Mucosa of descending colon (tissue), 3 donors: ENCODE measurements at regions not wholly inside any gene's neighbourhood (a gene's known extent, or its start where the extent isn't known, plus 50 kb on each side); places are given as distances from the start of the nearest gene placed in this dataset.
A peak's percentile ranks its signal among the peaks of the same experiment; 100 is the strongest.

Experiments
- ATAC-seq: fragments of 200-7000 bp; cut with Tn5 transposase; one replicate; pipeline ENCODE4 v1.9.1; 2020; ENCODE audit warnings: mild to moderate bottlenecking, moderate library complexity
- DNase-seq, 3 donors: peaks; one replicate each; pipeline ENCODE4 v3.0.0-alpha.2; 2020
- H3K36me3 ChIP-seq: fragments of 200-600 bp; one replicate; pipeline ENCODE4 v1.8.0; 2021; ENCODE audit warnings: low read depth, mild to moderate bottlenecking
- H3K4me1 ChIP-seq: fragments of 200-600 bp; one replicate; pipeline ENCODE4 v1.8.0; 2021; ENCODE audit warnings: low read depth, mild to moderate bottlenecking
- H3K4me3 ChIP-seq: fragments of 200-600 bp; one replicate; pipeline ENCODE4 v1.8.0; 2021; ENCODE audit warnings: mild to moderate bottlenecking
- H3K9me3 ChIP-seq: fragments of 200-600 bp; one replicate; pipeline ENCODE4 v1.8.0; 2021; ENCODE audit warnings: mild to moderate bottlenecking
- intact Hi-C, 2 donors: fragments of 100-400 bp; cut with DNase I in 1 of 2; cut with micrococcal nuclease in 1 of 2; formaldehyde crosslinking; loops; one replicate each; pipeline versions ENCODE4 v1.11.0 to v1.11.1; 2022; cut with DNase I, micrococcal nuclease
- TF ChIP-seq, protein P1 (sequence below): fragments of 200-600 bp; IDR thresholded peaks from one replicate; pipeline ENCODE4 v1.8.0; 2022; ENCODE audit warnings: antibody characterized with exemption, mild to moderate bottlenecking
- donor health status: DM: no; HTN: no; CAD: no; lungs with moderate emphysema.
- donor health status: DM: no; HTN: no; CAD: no.
- donor health status: DM: no; HTN: yes; CAD: no.

DNA sequence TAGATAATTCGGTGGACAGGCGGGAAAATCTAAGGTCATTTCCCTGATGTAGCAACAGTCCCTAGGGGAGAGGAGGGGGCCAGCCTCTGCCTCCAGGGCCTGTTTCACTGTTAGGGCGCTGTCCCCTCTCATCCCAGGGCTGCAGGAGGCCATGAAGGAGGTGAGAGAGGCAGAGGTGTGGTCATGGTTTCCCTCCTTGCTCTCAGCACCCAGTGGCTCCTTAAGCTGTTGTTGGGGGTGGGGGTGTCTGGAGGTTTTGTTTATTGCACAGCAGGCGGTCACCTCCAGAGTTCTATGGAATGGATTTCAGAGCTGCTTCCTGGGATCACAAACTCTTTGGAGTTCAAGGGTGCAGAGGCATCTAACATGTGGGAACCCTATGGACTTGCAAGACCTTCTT, 212.5 kb upstream of the RTL1 start:
- Histone ChIP-seq H3K4me1 (no peaks in the 10 kb centered on the region), H3K36me3 (no peaks in the 10 kb centered on the region), H3K4me3 (no peak overlapping the region), H3K9me3 (no peaks in the 10 kb centered on the region)
- ATAC-seq (no peak), DNase-seq (no peak)
- TF ChIP-seq, protein P1, sequence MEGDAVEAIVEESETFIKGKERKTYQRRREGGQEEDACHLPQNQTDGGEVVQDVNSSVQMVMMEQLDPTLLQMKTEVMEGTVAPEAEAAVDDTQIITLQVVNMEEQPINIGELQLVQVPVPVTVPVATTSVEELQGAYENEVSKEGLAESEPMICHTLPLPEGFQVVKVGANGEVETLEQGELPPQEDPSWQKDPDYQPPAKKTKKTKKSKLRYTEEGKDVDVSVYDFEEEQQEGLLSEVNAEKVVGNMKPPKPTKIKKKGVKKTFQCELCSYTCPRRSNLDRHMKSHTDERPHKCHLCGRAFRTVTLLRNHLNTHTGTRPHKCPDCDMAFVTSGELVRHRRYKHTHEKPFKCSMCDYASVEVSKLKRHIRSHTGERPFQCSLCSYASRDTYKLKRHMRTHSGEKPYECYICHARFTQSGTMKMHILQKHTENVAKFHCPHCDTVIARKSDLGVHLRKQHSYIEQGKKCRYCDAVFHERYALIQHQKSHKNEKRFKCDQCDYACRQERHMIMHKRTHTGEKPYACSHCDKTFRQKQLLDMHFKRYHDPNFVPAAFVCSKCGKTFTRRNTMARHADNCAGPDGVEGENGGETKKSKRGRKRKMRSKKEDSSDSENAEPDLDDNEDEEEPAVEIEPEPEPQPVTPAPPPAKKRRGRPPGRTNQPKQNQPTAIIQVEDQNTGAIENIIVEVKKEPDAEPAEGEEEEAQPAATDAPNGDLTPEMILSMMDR: no peak
- intact Hi-C loops: no loop called here

DNA sequence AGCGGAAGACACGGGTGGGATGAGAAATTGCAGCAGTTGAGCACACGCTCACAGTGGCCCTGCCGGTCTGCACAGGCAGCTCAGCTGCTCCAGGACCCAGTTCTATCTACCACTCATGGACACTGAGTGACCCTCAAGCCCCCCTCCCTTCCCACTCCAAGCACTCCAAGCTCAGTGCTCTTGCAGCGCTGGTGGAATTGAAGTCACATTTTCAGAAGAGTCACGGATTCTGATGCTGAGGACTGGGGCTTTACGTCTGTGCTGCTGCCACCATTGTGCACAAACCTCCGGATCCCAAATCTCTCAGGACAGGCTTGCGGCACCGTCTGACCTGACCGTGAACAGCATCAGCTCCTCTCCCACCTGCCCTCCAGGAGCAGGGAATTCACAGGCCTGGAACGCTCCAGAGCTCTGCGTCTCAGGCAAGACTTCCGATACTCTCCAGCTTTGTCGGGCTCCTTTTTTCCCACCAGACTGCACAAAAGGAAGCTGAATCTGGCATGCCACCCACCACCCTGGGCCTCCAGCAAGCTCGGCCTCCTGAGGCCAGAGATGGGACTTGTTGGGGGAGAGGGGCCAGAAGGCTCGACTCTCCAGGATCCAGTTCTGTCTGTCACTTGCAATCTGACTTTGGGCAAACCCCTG, 213.1 kb upstream of the RTL1 start:
- TF ChIP-seq, protein P1: no peak
- no peak for ATAC-seq
- intact Hi-C loops: no loop called here

DNA sequence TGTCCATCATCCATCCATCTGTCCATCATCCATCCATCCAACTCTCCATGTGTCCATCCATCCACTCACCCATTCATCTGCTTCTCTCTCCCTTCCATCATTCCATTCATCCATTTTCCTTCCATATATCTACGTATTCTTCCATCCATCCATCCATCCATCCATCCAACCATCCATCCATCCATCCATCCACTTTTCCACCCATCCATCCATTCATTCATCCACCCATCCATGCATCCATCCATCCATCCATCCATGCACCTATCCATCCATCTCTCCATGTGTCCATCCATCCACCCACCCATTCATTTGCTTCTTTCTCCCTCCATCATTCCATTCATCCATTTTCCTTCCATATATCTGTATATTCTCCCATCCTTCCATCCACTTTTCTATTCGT, 214.0 kb upstream of the RTL1 start:
- intact Hi-C loops: no loop called here
- H3K4me1 ChIP-seq: no peaks in the 10 kb centered on the region
- ATAC-seq (no peak), DNase-seq (no peak)
- TF ChIP-seq, protein P1: no peak
- H3K36me3 ChIP-seq: no peaks in the 10 kb centered on the region
- H3K4me3 ChIP-seq: no peak overlapping the region
- no peaks in the 10 kb centered on the region for H3K9me3 ChIP-seq

More for the DNA sequence above, 213.1 kb upstream of the RTL1 start:
- no peaks in the 10 kb centered on the region for H3K4me1 ChIP-seq
- H3K4me3 ChIP-seq: no peak overlapping the region
- no peaks in the 10 kb centered on the region for H3K9me3 ChIP-seq
- H3K36me3 ChIP-seq: no peaks in the 10 kb centered on the region
- DNase-seq: no peak

DNA sequence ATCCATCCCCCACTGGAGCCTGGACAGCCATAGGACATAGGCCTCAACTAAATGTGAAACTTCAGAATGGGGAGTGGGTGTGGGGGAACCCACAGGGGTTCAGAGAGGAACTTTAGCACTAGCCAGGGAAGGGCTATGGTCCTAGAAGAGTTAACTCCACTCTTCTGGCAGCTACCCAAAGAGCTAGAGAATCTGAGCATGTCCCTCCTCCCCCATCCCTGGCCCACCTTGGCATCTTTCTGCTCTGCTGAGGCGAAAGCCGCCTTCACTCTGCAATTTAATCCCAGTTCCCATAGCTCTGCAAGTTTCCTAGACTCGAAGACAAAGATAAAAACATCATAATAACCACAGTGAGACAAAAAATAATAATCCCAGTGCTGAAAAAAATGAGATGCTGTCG, 214.7 kb upstream of the RTL1 start:
- DNase-seq (no peak), ATAC-seq (no peak)
- TF ChIP-seq, protein P1: no peak
- no peaks in the 10 kb centered on the region for H3K9me3 ChIP-seq
- H3K4me1 ChIP-seq: no peaks in the 10 kb centered on the region
- intact Hi-C loops: no loop called here
- H3K36me3 ChIP-seq: no peaks in the 10 kb centered on the region
- H3K4me3 ChIP-seq: no peak overlapping the region

DNA sequence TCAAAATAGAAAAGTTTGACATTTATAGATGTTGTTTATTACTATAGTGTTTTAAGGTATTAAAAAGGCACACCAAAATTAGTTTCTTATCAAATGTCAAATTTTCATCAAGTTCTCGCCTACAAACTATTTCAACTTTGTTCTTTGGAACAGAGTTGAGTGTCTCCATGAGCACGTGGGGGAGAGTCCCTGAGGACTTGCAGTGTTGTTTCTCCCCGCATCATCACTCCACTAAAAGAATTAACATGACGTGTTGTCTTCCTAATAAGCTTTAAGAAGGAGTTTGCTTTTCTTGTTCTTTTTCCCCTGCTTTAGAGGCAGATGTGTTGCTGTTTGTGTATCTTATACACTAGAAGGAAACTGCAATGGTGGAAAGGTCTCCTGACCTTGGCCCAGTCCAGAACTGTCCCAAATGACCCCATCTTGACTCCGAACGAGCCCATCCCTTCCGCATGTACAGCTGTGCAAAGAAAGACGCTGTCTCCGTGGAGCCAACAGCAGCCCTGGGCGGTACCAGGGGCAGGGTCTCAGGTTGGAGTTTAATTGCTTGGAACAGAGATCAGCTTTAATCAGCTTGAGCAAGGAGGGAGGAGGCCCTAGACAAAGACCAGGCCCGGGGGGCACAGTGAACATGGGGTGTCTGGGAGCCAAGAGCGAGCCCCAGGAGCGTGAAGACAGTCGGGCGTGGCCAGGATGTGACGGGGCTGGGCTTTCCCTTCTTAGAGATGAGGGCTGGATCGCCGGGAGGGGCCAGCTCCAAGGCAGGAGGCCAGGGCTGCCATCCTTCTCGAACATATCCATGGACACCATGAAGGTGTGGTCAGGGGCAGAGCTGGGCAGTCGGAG, 215.4 kb upstream of the RTL1 start:
- H3K36me3 ChIP-seq: no peaks in the 10 kb centered on the region
- H3K4me1 ChIP-seq: no peaks in the 10 kb centered on the region
- TF ChIP-seq, protein P1: no peak
- ATAC-seq: no peak
- H3K4me3 ChIP-seq: no peak overlapping the region
- no peaks in the 10 kb centered on the region for H3K9me3 ChIP-seq
- intact Hi-C loops: no loop called here
- peak in 1 of 3 donors; percentile 35 for DNase-seq
